GM12872 (cell line): ENCODE measurements at regions not wholly inside any gene's neighbourhood (a gene's known extent, or its start where the extent isn't known, plus 50 kb on each side); places are given as distances from the start of the nearest gene placed in this dataset.

Experiments
- CTCF ChIP-seq: IDR thresholded peaks from 3 replicates; pipeline ENCODE4 v1.5.1; 2011; ENCODE audit warnings: low read depth, mild to moderate bottlenecking, low read length, moderate library complexity; ENCODE audit not compliant: insufficient read depth

- no peak for TF ChIP-seq CTCF
Measured at GRCh38 chr1:196088541-196088940, 519.7 kb downstream of the KCNT2 start.

GRCh38 chr1:196078691-196079090 lies 529.5 kb downstream of the KCNT2 start:
- no peak for TF ChIP-seq CTCF

- no peak for TF ChIP-seq CTCF
Measured at GRCh38 chr1:196075621-196076020, 532.6 kb downstream of the KCNT2 start.

- TF ChIP-seq CTCF: no peak
Measured at GRCh38 chr1:196074182-196074581, 534.1 kb downstream of the KCNT2 start.

- no peak for TF ChIP-seq CTCF
Measured at GRCh38 chr1:196071447-196071846, 536.8 kb downstream of the KCNT2 start.

GRCh38 chr1:196070940-196071339 lies 537.3 kb downstream of the KCNT2 start:
- TF ChIP-seq CTCF: no peak

- no peak for TF ChIP-seq CTCF
Measured at GRCh38 chr1:196063952-196064351, 544.3 kb downstream of the KCNT2 start.

GRCh38 chr1:196063294-196063693 lies 544.9 kb downstream of the KCNT2 start:
- no peak for TF ChIP-seq CTCF
